D721Med (cell line): ENCODE measurements at regions not wholly inside any gene's neighbourhood (a gene's known extent, or its start where the extent isn't known, plus 50 kb on each side); places are given as distances from the start of the nearest gene placed in this dataset.

ENCODE experiments used
- DNase-seq: peaks from one replicate; pipeline ENCODE4 v3.0.0; 2011; ENCODE audit warnings: low spot score; ENCODE audit not compliant: insufficient read length
- FAIRE-seq: peaks from 2 replicates; lab custom pipeline; 2011; peaks lifted over from hg19 to GRCh38; lab: Jason Lieb, UNC
- CTCF ChIP-seq: IDR thresholded peaks from 2 replicates; pipeline ENCODE4 v1.5.1; 2012; ENCODE audit warnings: mild to moderate bottlenecking, control low read depth; ENCODE audit not compliant: insufficient read depth; ENCODE audit errors: missing control alignments

GRCh38 chr2:5751873-5752482, 59.8 kb downstream of the SOX11 start:
- DNase-seq (no peak), FAIRE-seq (no peak)
- no peak for TF ChIP-seq CTCF

GRCh38 chr2:5756272-5756671, 64.1 kb downstream of the SOX11 start:
- no peak for FAIRE-seq
- no peak for DNase-seq
- TF ChIP-seq CTCF: no peak

- DNase-seq (no peak), FAIRE-seq (no peak)
- TF ChIP-seq CTCF: no peak
These were observed 66.2 kb downstream of the SOX11 start for GRCh38 chr2:5758346-5758745.

GRCh38 chr2:5759949-5760348, 67.8 kb downstream of the SOX11 start:
- no peak for TF ChIP-seq CTCF
- DNase-seq (no peak), FAIRE-seq (no peak)

- no peak for TF ChIP-seq CTCF
- no peak for DNase-seq
- FAIRE-seq: no peak
These were observed 71.3 kb downstream of the SOX11 start for GRCh38 chr2:5763531-5763930.

- FAIRE-seq: no peak
- no peak for DNase-seq
- TF ChIP-seq CTCF: no peak
These were observed 71.9 kb downstream of the SOX11 start for GRCh38 chr2:5764041-5764440.

- TF ChIP-seq CTCF: no peak
- FAIRE-seq (no peak), DNase-seq (no peak)
These were observed 73.9 kb downstream of the SOX11 start for GRCh38 chr2:5766056-5766455.
